AML-193 (cell line): ENCODE measurements at regions not wholly inside any gene's neighbourhood (a gene's known extent, or its start where the extent isn't known, plus 50 kb on each side); places are given as distances from the start of the nearest gene placed in this dataset.
"Not testable (repeated sequence)": the region's sequence is repeated elsewhere in the genome, so short reads cannot be mapped to it uniquely, and the experiment has no call there.

Source experiments
- DNase-seq, 2 experiments: peaks; one replicate each; lab custom pipeline; 2025; lab: John Stamatoyannopoulos, UW

- peak in 1 of 2 experiments; percentile 3 for DNase-seq
Measured at GRCh38 chr2:22355816-22356433, 1029.1 kb upstream of the KLHL29 start.

- no peak for DNase-seq
Measured at GRCh38 chr2:22359071-22359672, 1025.8 kb upstream of the KLHL29 start.

- no peak for DNase-seq
Measured at GRCh38 chr2:22360735-22361374, 1024.1 kb upstream of the KLHL29 start.

- no peak for DNase-seq
Measured at GRCh38 chr2:22361571-22361970, 1023.4 kb upstream of the KLHL29 start.

- DNase-seq, result no peak
Measured at GRCh38 chr2:22375096-22375495, 1009.9 kb upstream of the KLHL29 start.

- no peak for DNase-seq
Measured at GRCh38 chr2:22377268-22377667, 1007.7 kb upstream of the KLHL29 start.

GRCh38 chr2:22382479-22383169 lies 1002.4 kb upstream of the KLHL29 start:
- DNase-seq, result no peak

GRCh38 chr2:22397847-22398246 lies 987.1 kb upstream of the KLHL29 start:
- DNase-seq, result no peak

GRCh38 chr2:22403748-22404147 lies 981.2 kb upstream of the KLHL29 start:
- no peak for DNase-seq

GRCh38 chr2:22406625-22407024 lies 978.4 kb upstream of the KLHL29 start:
- DNase-seq, result no peak

GRCh38 chr2:22420076-22420475 lies 964.9 kb upstream of the KLHL29 start:
- DNase-seq, result no peak

GRCh38 chr2:22442051-22442450 lies 942.9 kb upstream of the KLHL29 start:
- no peak for DNase-seq

- no peak for DNase-seq
Measured at GRCh38 chr2:22444281-22444680, 940.7 kb upstream of the KLHL29 start.

GRCh38 chr2:22449696-22450095 lies 935.3 kb upstream of the KLHL29 start:
- DNase-seq, result no peak

- no peak for DNase-seq
Measured at GRCh38 chr2:22450831-22451230, 934.1 kb upstream of the KLHL29 start.

- no peak for DNase-seq
Measured at GRCh38 chr2:22454826-22455485, 930.0 kb upstream of the KLHL29 start.

- DNase-seq, result no peak
Measured at GRCh38 chr2:22458440-22458839, 926.5 kb upstream of the KLHL29 start.

GRCh38 chr2:22475103-22475502 lies 909.9 kb upstream of the KLHL29 start:
- not testable (repeated sequence) for DNase-seq

- no peak for DNase-seq
Measured at GRCh38 chr2:22478329-22478728, 906.6 kb upstream of the KLHL29 start.

- no peak for DNase-seq
Measured at GRCh38 chr2:22481486-22482259, 903.3 kb upstream of the KLHL29 start.

- DNase-seq, result no peak
Measured at GRCh38 chr2:22483036-22483435, 901.9 kb upstream of the KLHL29 start.

GRCh38 chr2:22485486-22485885 lies 899.5 kb upstream of the KLHL29 start:
- DNase-seq, result no peak
